Endothelial cell of umbilical vein (primary cell): ENCODE measurements at regions not wholly inside any gene's neighbourhood (a gene's known extent, or its start where the extent isn't known, plus 50 kb on each side); places are given as distances from the start of the nearest gene placed in this dataset.

ENCODE experiments used
- BruUV-seq: library from RNA; stranded (reverse); fragments of 400-500 nt; replicated peaks from 2 replicates; lab custom pipeline; 2021; lab: Mats Ljungman, UMichigan
- CTCF ChIA-PET: fragments of 300-600, 350-600 bp; sonication (Branson Sonifier 250); formaldehyde crosslinking; loops from one replicate; lab custom pipeline; 2021; ENCODE audit warnings: antibody characterized with exemption, inconsistent platforms; lab: Charles Lee
- POLR2A ChIA-PET: fragments of 300-600, 350-600 bp; sonication (Branson Sonifier 250); formaldehyde crosslinking; loops from one replicate; lab custom pipeline; 2021; ENCODE audit warnings: antibody characterized with exemption, inconsistent platforms; lab: Charles Lee
- DNase-seq: peaks from one replicate; pipeline ENCODE4 v3.0.0-alpha.2; 2011; ENCODE audit warnings: low read depth, low spot score
- FAIRE-seq: peaks from 2 replicates; lab custom pipeline; 2011; peaks lifted over from hg19 to GRCh38; lab: Jason Lieb, UNC
- H2AFZ ChIP-seq: 2 replicates; pipeline ENCODE4 v1.6.0; 2012; ENCODE audit warnings: low read depth, low read length, control low read depth, inconsistent platforms
- H3K27ac ChIP-seq: 2 replicates; pipeline ENCODE4 v1.5.1; 2011; ENCODE audit warnings: low read depth, mild to moderate bottlenecking, control low read depth, low read length, moderate library complexity; ENCODE audit not compliant: insufficient read depth
- H3K27me3 ChIP-seq, 2 experiments: 2 replicates each; pipeline versions ENCODE4 v1.6.0 to v1.6.1; 2011; ENCODE audit warnings: low read length in 2 of 2, mixed read lengths in 1 of 2; ENCODE audit not compliant: control insufficient read depth in 2 of 2, insufficient read depth in 2 of 2
- H3K36me3 ChIP-seq, 2 experiments: 2 replicates in 1 of 2; 3 replicates in 1 of 2; pipeline ENCODE4 v1.5.1; 2011; ENCODE audit warnings: low read length in 2 of 2, mild to moderate bottlenecking in 1 of 2, moderate library complexity in 1 of 2; ENCODE audit not compliant: control insufficient read depth in 2 of 2, insufficient read depth in 2 of 2; ENCODE audit errors: extremely low read depth in 1 of 2
- H3K4me1 ChIP-seq: 3 replicates; pipeline ENCODE4 v1.5.1; 2011; ENCODE audit warnings: mild to moderate bottlenecking, low read length; ENCODE audit not compliant: control insufficient read depth, insufficient read depth; ENCODE audit errors: extremely low read depth
- H3K4me2 ChIP-seq: 2 replicates; pipeline ENCODE4 v1.6.1; 2011; ENCODE audit warnings: low read length, control low read depth, mixed read lengths; ENCODE audit not compliant: insufficient read depth
- H3K4me3 ChIP-seq, 3 experiments: fragments of 200-600 bp in 1 of 3; sonication (generic), shearing (Covaris generic) in 1 of 3; replicated peaks in 1 of 3; 2 replicates each; pipeline ENCODE4 v1.5.1; 2011 to 2016; ENCODE audit warnings: control low read depth in 3 of 3, low read length in 3 of 3, mild to moderate bottlenecking in 2 of 3, inconsistent platforms in 1 of 3, low read depth in 1 of 3, moderate library complexity in 1 of 3; ENCODE audit not compliant: insufficient read depth in 1 of 3
- H3K79me2 ChIP-seq: 2 replicates; pipeline ENCODE4 v1.6.0; 2012; ENCODE audit warnings: low read length, inconsistent platforms; ENCODE audit not compliant: control insufficient read depth, insufficient read depth
- H3K9ac ChIP-seq: replicated peaks from 2 replicates; pipeline ENCODE3; 2011; ENCODE audit warnings: low read length, control low read depth; ENCODE audit not compliant: insufficient read depth; ENCODE audit errors: extremely low read depth
- H3K9me1 ChIP-seq: replicated peaks from 3 replicates; pipeline ENCODE4 v1.6.0; 2011; ENCODE audit warnings: mild to moderate bottlenecking, low read length; ENCODE audit not compliant: control insufficient read depth, insufficient read depth; ENCODE audit errors: extremely low read depth
- H3K9me3 ChIP-seq: replicated peaks from 2 replicates; pipeline ENCODE4 v1.5.1; 2012; ENCODE audit warnings: low read length, inconsistent platforms; ENCODE audit not compliant: control insufficient read depth, insufficient read depth
- H4K20me1 ChIP-seq: replicated peaks from 2 replicates; pipeline ENCODE3; 2011; ENCODE audit warnings: mild to moderate bottlenecking, low read length; ENCODE audit not compliant: control insufficient read depth, insufficient read depth; ENCODE audit errors: extremely low read depth
- CTCF ChIP-seq, 2 donors: IDR thresholded peaks; 1 replicate in 1 of 2; 2 replicates in 1 of 2; pipeline ENCODE4 v1.5.1; 2011; ENCODE audit warnings: low read length in 2 of 2, mild to moderate bottlenecking in 2 of 2, moderate library complexity in 2 of 2, control low read depth in 1 of 2, inconsistent platforms in 1 of 2, low read depth in 1 of 2; ENCODE audit not compliant: insufficient read depth in 1 of 2; ENCODE audit errors: extremely low read depth in 1 of 2
- EZH2 ChIP-seq: IDR thresholded peaks from 2 replicates; pipeline ENCODE4 v1.6.1; 2012; ENCODE audit warnings: borderline replicate concordance, low read depth, mild to moderate bottlenecking, moderate library complexity, low read length, inconsistent platforms; ENCODE audit not compliant: severe bottlenecking
- FOS ChIP-seq: IDR thresholded peaks from 2 replicates; pipeline ENCODE4 v1.6.1; 2011; ENCODE audit warnings: mild to moderate bottlenecking, low read length, moderate library complexity, borderline replicate concordance; ENCODE audit not compliant: insufficient read depth
- GATA2 ChIP-seq: IDR thresholded peaks from 2 replicates; pipeline ENCODE4 v1.7.0; 2011; ENCODE audit warnings: low read depth, mild to moderate bottlenecking, moderate library complexity, mixed read lengths, low read length; ENCODE audit not compliant: insufficient read length, insufficient read depth
- JUN ChIP-seq: IDR thresholded peaks from 2 replicates; pipeline ENCODE4 v1.6.1; 2011; ENCODE audit warnings: borderline replicate concordance, low read depth; ENCODE audit not compliant: insufficient read length, insufficient read depth
- MYC ChIP-seq: IDR thresholded peaks from one replicate; pipeline ENCODE4 v1.6.1; 2011; ENCODE audit warnings: mild to moderate bottlenecking, low read depth, low read length
- POLR2A ChIP-seq: IDR thresholded peaks from 2 replicates; pipeline ENCODE4 v1.6.1; 2012; ENCODE audit warnings: low read depth, mild to moderate bottlenecking, control low read depth, low read length
- POLR2AphosphoS5 ChIP-seq: IDR thresholded peaks from 2 replicates; pipeline ENCODE4 v1.6.1; 2012; ENCODE audit warnings: low read depth, mild to moderate bottlenecking, control low read depth, low read length, moderate library complexity; ENCODE audit not compliant: insufficient read depth
- dilution Hi-C: fragments of 300-500 bp; cut with MboI; formaldehyde crosslinking; loops from one replicate; pipeline ENCODE4 v1.15.0; 2019; ENCODE audit warnings: low sequenced_read_pairs; ENCODE audit not compliant: extremely low pct_ligation_motif_present
- intact Hi-C: fragments of 100-400 bp; cut with micrococcal nuclease; formaldehyde crosslinking; loops from one replicate; pipeline ENCODE4 v1.10.0; 2022
- TF ChIP-seq, protein P1 (sequence below): IDR thresholded peaks from 2 replicates; pipeline ENCODE4 v1.6.1; 2011; ENCODE audit not compliant: insufficient read depth, insufficient read length

GRCh38 chr3:107034142-107034541 is 343.1 kb upstream of the CCDC54 start:
- no peak overlapping the region for H3K4me2 ChIP-seq
- intact Hi-C loops, result no loop called here
- H3K4me1 ChIP-seq, result no peaks in the 10 kb centered on the region
- no peaks in the 10 kb centered on the region for H4K20me1 ChIP-seq
- no peaks in the 10 kb centered on the region for H3K9me3 ChIP-seq
- ChIA-PET POLR2A (no interaction called here), CTCF (no interaction called here)
- no peaks in the 10 kb centered on the region for H3K36me3 ChIP-seq
- no peak overlapping the region for H2AFZ ChIP-seq
- no peak overlapping the region for H3K9ac ChIP-seq
- DNase-seq, result no peak
- FAIRE-seq, result no peak
- H3K79me2 ChIP-seq, result no peaks in the 10 kb centered on the region
- H3K27ac ChIP-seq, result no peak overlapping the region
- BruUV-seq, result no TSS peak
- H3K27me3 ChIP-seq, result no peaks in the 10 kb centered on the region
- H3K4me3 ChIP-seq, result no peak overlapping the region
- TF ChIP-seq EZH2, result no peak
- TF ChIP-seq, protein P1, sequence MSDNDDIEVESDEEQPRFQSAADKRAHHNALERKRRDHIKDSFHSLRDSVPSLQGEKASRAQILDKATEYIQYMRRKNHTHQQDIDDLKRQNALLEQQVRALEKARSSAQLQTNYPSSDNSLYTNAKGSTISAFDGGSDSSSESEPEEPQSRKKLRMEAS, result no peak
- no peak for TF ChIP-seq CTCF (IDR thresholded peaks at IDR 0.05; ENCODE audit: extremely low read depth in 1 of 2, insufficient read depth in 1 of 2, low read depth in 1 of 2, low read length in 2 of 2)
- TF ChIP-seq POLR2AphosphoS5, result no peak
- no peak for TF ChIP-seq FOS
- TF ChIP-seq JUN, result no peak
- TF ChIP-seq MYC, result no peak
- no peak for TF ChIP-seq GATA2
- TF ChIP-seq POLR2A, result no peak
- dilution Hi-C loops, result no loop called here
- H3K9me1 ChIP-seq, result no peaks in the 10 kb centered on the region
